ENCODE measurements at regions not wholly inside any gene's neighbourhood (a gene's known extent, or its start where the extent isn't known, plus 50 kb on each side); places are given as distances from the start of the nearest gene placed in this dataset.

GRCh38 chr2:146003337-146003736, 1483.4 kb upstream of the ZEB2 start:
- Mint-ChIP-seq H3K36me3 (ENCODE audit: insufficient read depth) (no peaks in the 10 kb centered on the region), H3K9me3 (ENCODE audit: low read depth) (peaks cover 9% of the 10 kb centered on the region), H3K27me3 (no peaks in the 10 kb centered on the region), H3K4me1 (ENCODE audit: low read depth) (peaks cover 5% of the 10 kb centered on the region), H3K27ac (no peak overlapping the region), H3K4me3 (ENCODE audit: low read depth) (no peak overlapping the region)
- no peak for DNase-seq (ENCODE audit: low spot score, unreplicated experiment)
- no peak for TF ChIP-seq CTCF (IDR thresholded peaks at IDR 0.05; ENCODE audit: unreplicated experiment)

GRCh38 chr2:145994910-145995309, 1475.0 kb upstream of the ZEB2 start:
- DNase-seq (ENCODE audit: low spot score, unreplicated experiment) = no peak
- Mint-ChIP-seq H3K36me3 (ENCODE audit: insufficient read depth) (no peaks in the 10 kb centered on the region), H3K27me3 (peaks cover 7% of the 10 kb centered on the region), H3K4me1 (ENCODE audit: low read depth) (no peaks in the 10 kb centered on the region), H3K4me3 (ENCODE audit: low read depth) (no peak overlapping the region), H3K27ac (no peak overlapping the region), H3K9me3 (ENCODE audit: low read depth) (peaks cover 23% of the 10 kb centered on the region)
- TF ChIP-seq CTCF (IDR thresholded peaks at IDR 0.05; ENCODE audit: unreplicated experiment) = no peak

GRCh38 chr2:145992572-145992971, 1472.7 kb upstream of the ZEB2 start:
- DNase-seq (ENCODE audit: low spot score, unreplicated experiment) = no peak
- Mint-ChIP-seq H3K27ac (no peak overlapping the region), H3K36me3 (ENCODE audit: insufficient read depth) (no peaks in the 10 kb centered on the region), H3K27me3 (peaks cover 14% of the 10 kb centered on the region), H3K9me3 (ENCODE audit: low read depth) (peaks cover 16% of the 10 kb centered on the region), H3K4me1 (ENCODE audit: low read depth) (no peaks in the 10 kb centered on the region), H3K4me3 (ENCODE audit: low read depth) (no peak overlapping the region)
- no peak for TF ChIP-seq CTCF (IDR thresholded peaks at IDR 0.05; ENCODE audit: unreplicated experiment)

- TF ChIP-seq CTCF (IDR thresholded peaks at IDR 0.05; ENCODE audit: unreplicated experiment) = no peak
- Mint-ChIP-seq H3K4me1 (ENCODE audit: low read depth) (peaks cover 11% of the 10 kb centered on the region), H3K36me3 (ENCODE audit: insufficient read depth) (no peaks in the 10 kb centered on the region), H3K4me3 (ENCODE audit: low read depth) (no peak overlapping the region), H3K27me3 (peaks cover 29% of the 10 kb centered on the region), H3K27ac (no peak overlapping the region), H3K9me3 (ENCODE audit: low read depth) (peaks cover 3% of the 10 kb centered on the region)
- DNase-seq (ENCODE audit: low spot score, unreplicated experiment) = no peak
These were observed 1467.9 kb upstream of the ZEB2 start for GRCh38 chr2:145987793-145988192.

GRCh38 chr2:145985517-145985916, 1465.6 kb upstream of the ZEB2 start:
- no peak for DNase-seq (ENCODE audit: low spot score, unreplicated experiment)
- no peak for TF ChIP-seq CTCF (IDR thresholded peaks at IDR 0.05; ENCODE audit: unreplicated experiment)
- Mint-ChIP-seq H3K4me1 (ENCODE audit: low read depth) (peaks cover 11% of the 10 kb centered on the region), H3K4me3 (ENCODE audit: low read depth) (no peak overlapping the region), H3K27ac (no peak overlapping the region), H3K27me3 (peaks cover 29% of the 10 kb centered on the region), H3K36me3 (ENCODE audit: insufficient read depth) (no peaks in the 10 kb centered on the region), H3K9me3 (ENCODE audit: low read depth) (no peaks in the 10 kb centered on the region)

Measured in progenitor cell of endocrine pancreas (in vitro differentiated cells).